ENCODE measurements at regions not wholly inside any gene's neighbourhood (a gene's known extent, or its start where the extent isn't known, plus 50 kb on each side); places are given as distances from the start of the nearest gene placed in this dataset.

DNA sequence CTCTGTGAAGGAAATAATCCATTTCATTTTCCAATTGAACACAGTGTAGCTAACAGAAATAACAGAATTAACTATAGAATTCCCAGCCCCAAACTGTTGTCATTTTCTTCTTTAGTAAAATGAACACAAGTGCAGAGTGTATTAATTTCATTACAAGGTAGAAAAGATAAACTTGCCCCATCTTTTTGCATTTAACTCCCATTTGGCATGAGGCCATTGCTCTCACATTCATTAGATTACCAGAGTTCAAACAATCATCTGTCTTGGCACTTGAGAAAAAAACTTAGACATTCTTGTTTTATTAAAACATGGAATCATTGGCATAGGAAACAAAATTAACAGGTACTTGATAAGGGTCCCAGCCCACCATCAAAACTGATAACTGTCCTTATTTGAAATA lies 821.5 kb upstream of the C9orf72 start:
- TF ChIP-seq, protein P1, sequence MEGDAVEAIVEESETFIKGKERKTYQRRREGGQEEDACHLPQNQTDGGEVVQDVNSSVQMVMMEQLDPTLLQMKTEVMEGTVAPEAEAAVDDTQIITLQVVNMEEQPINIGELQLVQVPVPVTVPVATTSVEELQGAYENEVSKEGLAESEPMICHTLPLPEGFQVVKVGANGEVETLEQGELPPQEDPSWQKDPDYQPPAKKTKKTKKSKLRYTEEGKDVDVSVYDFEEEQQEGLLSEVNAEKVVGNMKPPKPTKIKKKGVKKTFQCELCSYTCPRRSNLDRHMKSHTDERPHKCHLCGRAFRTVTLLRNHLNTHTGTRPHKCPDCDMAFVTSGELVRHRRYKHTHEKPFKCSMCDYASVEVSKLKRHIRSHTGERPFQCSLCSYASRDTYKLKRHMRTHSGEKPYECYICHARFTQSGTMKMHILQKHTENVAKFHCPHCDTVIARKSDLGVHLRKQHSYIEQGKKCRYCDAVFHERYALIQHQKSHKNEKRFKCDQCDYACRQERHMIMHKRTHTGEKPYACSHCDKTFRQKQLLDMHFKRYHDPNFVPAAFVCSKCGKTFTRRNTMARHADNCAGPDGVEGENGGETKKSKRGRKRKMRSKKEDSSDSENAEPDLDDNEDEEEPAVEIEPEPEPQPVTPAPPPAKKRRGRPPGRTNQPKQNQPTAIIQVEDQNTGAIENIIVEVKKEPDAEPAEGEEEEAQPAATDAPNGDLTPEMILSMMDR (conservative IDR thresholded peaks at IDR 0.05 in 1 of 2, IDR thresholded peaks at IDR 0.05 in 1 of 2; ENCODE audit: extremely low read depth in 1 of 2, insufficient read depth in 1 of 2, low read depth in 1 of 2, low read length in 2 of 2), result no peak
- no peak for TF ChIP-seq EZH2 (IDR thresholded peaks at IDR 0.05; ENCODE audit: borderline replicate concordance, low read length)

Measured in mammary epithelial cell (primary cell).